Activated CD8-positive, alpha-beta memory T cell treated with anti-CD3 and anti-CD28 coated beads, Interleukin-2, amount 50 U/mL, for 24 hours (primary cell): ENCODE measurements at regions not wholly inside any gene's neighbourhood (a gene's known extent, or its start where the extent isn't known, plus 50 kb on each side); places are given as distances from the start of the nearest gene placed in this dataset.

ENCODE experiments used
- DNase-seq: peaks from one replicate; pipeline ENCODE4 v3.0.0-alpha.2; 2020; ENCODE audit errors: extremely low read depth

- no peak for DNase-seq
Measured at GRCh38 chr6:79864421-79864820, 82.9 kb downstream of the ELOVL4 start.

- no peak for DNase-seq
Measured at GRCh38 chr6:79864001-79864400, 83.4 kb downstream of the ELOVL4 start.

GRCh38 chr6:79863566-79863965, 83.8 kb downstream of the ELOVL4 start:
- no peak for DNase-seq

- DNase-seq: no peak
Measured at GRCh38 chr6:79862711-79863110, 84.6 kb downstream of the ELOVL4 start.

GRCh38 chr6:79862126-79862525, 85.2 kb downstream of the ELOVL4 start:
- DNase-seq: no peak

- DNase-seq: no peak
Measured at GRCh38 chr6:79861023-79861422, 86.3 kb downstream of the ELOVL4 start.

GRCh38 chr6:79847426-79847825, 99.9 kb downstream of the ELOVL4 start:
- DNase-seq: no peak

- no peak for DNase-seq
Measured at GRCh38 chr6:79842376-79843040, 104.8 kb downstream of the ELOVL4 start.

GRCh38 chr6:79841577-79842375, 105.6 kb downstream of the ELOVL4 start:
- no peak for DNase-seq

- no peak for DNase-seq
Measured at GRCh38 chr6:79838851-79839250, 108.5 kb downstream of the ELOVL4 start.

- DNase-seq: no peak
Measured at GRCh38 chr6:79833964-79834284, 113.4 kb downstream of the ELOVL4 start.

- no peak for DNase-seq
Measured at GRCh38 chr6:79833264-79833963, 113.9 kb downstream of the ELOVL4 start.

- no peak for DNase-seq
Measured at GRCh38 chr6:79832723-79833122, 114.6 kb downstream of the ELOVL4 start.

GRCh38 chr6:79824202-79824601, 123.2 kb downstream of the ELOVL4 start:
- no peak for DNase-seq

- no peak for DNase-seq
Measured at GRCh38 chr6:79821859-79822258, 125.5 kb downstream of the ELOVL4 start.

GRCh38 chr6:79818471-79818870, 128.9 kb downstream of the ELOVL4 start:
- no peak for DNase-seq

- DNase-seq: no peak
Measured at GRCh38 chr6:79814940-79815339, 132.4 kb downstream of the ELOVL4 start.

GRCh38 chr6:79813854-79814709, 133.3 kb downstream of the ELOVL4 start:
- DNase-seq: peak; percentile 28

- DNase-seq: no peak
Measured at GRCh38 chr6:79813143-79813850, 134.1 kb downstream of the ELOVL4 start.

GRCh38 chr6:79812195-79812594, 135.2 kb downstream of the ELOVL4 start:
- no peak for DNase-seq

GRCh38 chr6:79810871-79811270, 136.5 kb downstream of the ELOVL4 start:
- DNase-seq: no peak
